ENCODE measurements at regions not wholly inside any gene's neighbourhood (a gene's known extent, or its start where the extent isn't known, plus 50 kb on each side); places are given as distances from the start of the nearest gene placed in this dataset.

DNA sequence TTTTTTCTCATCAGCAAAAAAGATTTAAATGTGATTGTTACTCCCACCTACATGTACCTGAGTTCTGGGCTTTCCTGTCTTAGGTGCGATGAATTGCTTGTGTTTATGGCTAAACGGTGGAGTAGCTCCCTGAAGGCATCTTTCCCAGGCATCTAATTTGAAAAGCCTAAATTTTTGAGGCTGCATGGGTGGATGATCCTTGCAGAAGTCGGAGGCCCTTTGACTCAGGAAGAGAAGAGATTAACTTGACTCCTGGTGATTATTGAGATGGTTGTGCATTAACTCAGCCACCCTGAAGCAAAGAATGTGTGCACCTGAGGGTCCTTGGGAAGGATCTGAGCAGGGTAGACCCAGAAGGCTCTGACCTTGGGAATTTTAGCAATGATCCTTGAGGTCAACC lies 155.6 kb upstream of the SEMA3C start:
- peaks cover 0 to 14% (median 0%) of the 10 kb centered on the region in 3 donors for H3K9me3 ChIP-seq (ENCODE audit: control extremely low read depth in 1 of 3, control insufficient read depth in 2 of 3, insufficient read depth in 1 of 3, low read length in 2 of 3)
- no peaks in the 10 kb centered on the region for H3K79me2 ChIP-seq (ENCODE audit: control insufficient read depth, insufficient read depth, low read length)
- ATAC-seq (ENCODE audit: low read depth): no peak
- no peak for TF ChIP-seq EZH2 (IDR thresholded peaks at IDR 0.05; ENCODE audit: borderline replicate concordance, insufficient read depth, low read depth, low read length, poor library complexity, severe bottlenecking)
- TF ChIP-seq, protein P1, sequence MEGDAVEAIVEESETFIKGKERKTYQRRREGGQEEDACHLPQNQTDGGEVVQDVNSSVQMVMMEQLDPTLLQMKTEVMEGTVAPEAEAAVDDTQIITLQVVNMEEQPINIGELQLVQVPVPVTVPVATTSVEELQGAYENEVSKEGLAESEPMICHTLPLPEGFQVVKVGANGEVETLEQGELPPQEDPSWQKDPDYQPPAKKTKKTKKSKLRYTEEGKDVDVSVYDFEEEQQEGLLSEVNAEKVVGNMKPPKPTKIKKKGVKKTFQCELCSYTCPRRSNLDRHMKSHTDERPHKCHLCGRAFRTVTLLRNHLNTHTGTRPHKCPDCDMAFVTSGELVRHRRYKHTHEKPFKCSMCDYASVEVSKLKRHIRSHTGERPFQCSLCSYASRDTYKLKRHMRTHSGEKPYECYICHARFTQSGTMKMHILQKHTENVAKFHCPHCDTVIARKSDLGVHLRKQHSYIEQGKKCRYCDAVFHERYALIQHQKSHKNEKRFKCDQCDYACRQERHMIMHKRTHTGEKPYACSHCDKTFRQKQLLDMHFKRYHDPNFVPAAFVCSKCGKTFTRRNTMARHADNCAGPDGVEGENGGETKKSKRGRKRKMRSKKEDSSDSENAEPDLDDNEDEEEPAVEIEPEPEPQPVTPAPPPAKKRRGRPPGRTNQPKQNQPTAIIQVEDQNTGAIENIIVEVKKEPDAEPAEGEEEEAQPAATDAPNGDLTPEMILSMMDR (IDR thresholded peaks at IDR 0.05): no peak
- H2AFZ ChIP-seq (ENCODE audit: insufficient read depth, low read depth, low read length, poor library complexity, severe bottlenecking): no peak overlapping the region
- WGBS (ENCODE audit: insufficient coverage): 71% methylated on average over 1 of the region's 3 CpGs
- H3K9ac ChIP-seq (ENCODE audit: low read length): no peak overlapping the region
- no peak for DNase-seq
- POLR2A ChIA-PET: no interaction called here
- Mint-ChIP-seq H3K4me3 (no peak overlapping the region), H3K9me3 (ENCODE audit: insufficient read depth) (peaks cover 2% of the 10 kb centered on the region), H3K4me1 (no peaks in the 10 kb centered on the region), H3K27me3 (no peaks in the 10 kb centered on the region), H3K27ac (no peak overlapping the region)
- H3K27ac ChIP-seq (ENCODE audit: low read length in 2 of 2): no peak overlapping the region
- H4K20me1 ChIP-seq (ENCODE audit: control insufficient read depth, insufficient read depth, low read length, poor library complexity, severe bottlenecking): no peaks in the 10 kb centered on the region
- H3K27me3 ChIP-seq (replicated peaks in 1 of 4; ENCODE audit: control extremely low read depth in 1 of 4, control insufficient read depth in 3 of 4, insufficient read depth in 4 of 4, low read length in 3 of 4): no peaks in the 10 kb centered on the region
- no peaks in the 10 kb centered on the region for H3K36me3 ChIP-seq (replicated peaks in 1 of 2; ENCODE audit: control extremely low read depth in 1 of 2, control insufficient read depth in 1 of 2, extremely low read depth in 1 of 2, insufficient read depth in 2 of 2, low read length in 1 of 2)
- intact Hi-C loops (cut with micrococcal nuclease): no loop called here
- H3K4me3 ChIP-seq (ENCODE audit: control extremely low read depth in 1 of 5, extremely low read depth in 1 of 5, insufficient read depth in 1 of 5, low read depth in 2 of 5, low read length in 4 of 5): no peak overlapping the region
- CTCF ChIA-PET: no interaction called here
- no peaks in the 10 kb centered on the region for H3K4me1 ChIP-seq (ENCODE audit: control insufficient read depth in 2 of 2, insufficient read depth in 2 of 2, low read length in 2 of 2)
- no peak overlapping the region for H3K4me2 ChIP-seq (replicated peaks; ENCODE audit: low read depth, low read length, poor library complexity, severe bottlenecking)

DNA sequence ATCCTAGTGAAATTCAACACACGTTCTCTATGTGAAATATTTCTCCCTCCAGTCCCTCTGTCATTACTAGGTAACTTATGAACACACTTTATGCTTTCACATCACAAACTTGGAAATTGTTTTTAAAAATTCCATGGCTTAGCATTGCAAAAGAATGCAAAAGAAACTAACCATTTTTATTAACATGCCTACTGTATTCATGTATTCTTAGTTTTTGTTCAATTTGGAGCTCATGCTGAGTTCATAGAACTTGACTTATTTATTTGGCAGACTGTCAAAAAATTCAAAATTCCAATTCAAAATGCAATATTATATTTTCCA lies 155.0 kb upstream of the SEMA3C start:
- no peak for DNase-seq
- Histone ChIP-seq H3K27me3 (replicated peaks in 1 of 4; ENCODE audit: control extremely low read depth in 1 of 4, control insufficient read depth in 3 of 4, insufficient read depth in 4 of 4, low read length in 3 of 4) (no peaks in the 10 kb centered on the region), H3K4me3 (ENCODE audit: control extremely low read depth in 1 of 5, extremely low read depth in 1 of 5, insufficient read depth in 1 of 5, low read depth in 2 of 5, low read length in 4 of 5) (no peak overlapping the region), H3K4me2 (replicated peaks; ENCODE audit: low read depth, low read length, poor library complexity, severe bottlenecking) (no peak overlapping the region), H4K20me1 (ENCODE audit: control insufficient read depth, insufficient read depth, low read length, poor library complexity, severe bottlenecking) (no peaks in the 10 kb centered on the region), H3K4me1 (ENCODE audit: control insufficient read depth in 2 of 2, insufficient read depth in 2 of 2, low read length in 2 of 2) (no peaks in the 10 kb centered on the region), H3K27ac (ENCODE audit: low read length in 2 of 2) (no peak overlapping the region), H2AFZ (ENCODE audit: insufficient read depth, low read depth, low read length, poor library complexity, severe bottlenecking) (no peak overlapping the region), H3K36me3 (replicated peaks in 1 of 2; ENCODE audit: control extremely low read depth in 1 of 2, control insufficient read depth in 1 of 2, extremely low read depth in 1 of 2, insufficient read depth in 2 of 2, low read length in 1 of 2) (no peaks in the 10 kb centered on the region), H3K79me2 (ENCODE audit: control insufficient read depth, insufficient read depth, low read length) (no peaks in the 10 kb centered on the region), H3K9ac (ENCODE audit: low read length) (no peak overlapping the region), H3K9me3 (ENCODE audit: control extremely low read depth in 1 of 3, control insufficient read depth in 2 of 3, insufficient read depth in 1 of 3, low read length in 2 of 3) (peaks cover 0 to 14% (median 0%) of the 10 kb centered on the region in 3 donors)
- no peak for ATAC-seq (ENCODE audit: low read depth)
- intact Hi-C loops (cut with micrococcal nuclease): no loop called here
- H3K4me1 Mint-ChIP-seq: no peaks in the 10 kb centered on the region
- WGBS (ENCODE audit: insufficient coverage): 100% methylated on average over 1 of the region's 1 CpG
- ChIA-PET CTCF (no interaction called here), POLR2A (no interaction called here)
- no peak overlapping the region for H3K4me3 Mint-ChIP-seq
- H3K9me3 Mint-ChIP-seq (ENCODE audit: insufficient read depth): peaks cover 2% of the 10 kb centered on the region
- no peak overlapping the region for H3K27ac Mint-ChIP-seq
- TF ChIP-seq, protein P1 (IDR thresholded peaks at IDR 0.05): no peak
- TF ChIP-seq EZH2 (IDR thresholded peaks at IDR 0.05; ENCODE audit: borderline replicate concordance, insufficient read depth, low read depth, low read length, poor library complexity, severe bottlenecking): no peak
- no peaks in the 10 kb centered on the region for H3K27me3 Mint-ChIP-seq

Data from B cell (primary cell).